Calu3 (cell line): ENCODE measurements at regions not wholly inside any gene's neighbourhood (a gene's known extent, or its start where the extent isn't known, plus 50 kb on each side); places are given as distances from the start of the nearest gene placed in this dataset.
"Not testable (repeated sequence)": the region's sequence is repeated elsewhere in the genome, so short reads cannot be mapped to it uniquely, and the experiment has no call there.

Experiments
- BruUV-seq: library from RNA; stranded (reverse); fragments of 400-500 nt; replicated peaks from 2 replicates; lab custom pipeline; 2021; lab: Mats Ljungman, UMichigan
- CTCF ChIA-PET: fragments of 300-600 bp; sonication (Branson Sonifier 250); formaldehyde crosslinking; loops from one replicate; lab custom pipeline; 2022; ENCODE audit warnings: antibody characterized with exemption; lab: Charles Lee
- DNase-seq: peaks from one replicate; pipeline ENCODE4 v3.0.0; 2022
- H3K27ac Mint-ChIP-seq: one replicate; pipeline ENCODE4 v1.8.0; 2022; ENCODE audit warnings: mixed read lengths; ENCODE audit not compliant: unreplicated experiment
- H3K27me3 Mint-ChIP-seq: one replicate; pipeline ENCODE4 v1.8.0; 2022; ENCODE audit warnings: mixed read lengths; ENCODE audit not compliant: unreplicated experiment
- H3K36me3 Mint-ChIP-seq: one replicate; pipeline ENCODE4 v1.8.0; 2022; ENCODE audit warnings: mild to moderate bottlenecking, moderate library complexity, mixed read lengths; ENCODE audit not compliant: insufficient read depth, unreplicated experiment
- H3K4me1 Mint-ChIP-seq: one replicate; pipeline ENCODE4 v1.8.0; 2022; ENCODE audit warnings: mild to moderate bottlenecking, low read depth, mixed read lengths; ENCODE audit not compliant: unreplicated experiment
- H3K4me3 Mint-ChIP-seq: one replicate; pipeline ENCODE4 v1.8.0; 2022; ENCODE audit warnings: mild to moderate bottlenecking, low read depth, moderate library complexity, mixed read lengths; ENCODE audit not compliant: unreplicated experiment
- H3K9me3 Mint-ChIP-seq: one replicate; pipeline ENCODE4 v1.8.0; 2022; ENCODE audit warnings: low read depth, mixed read lengths; ENCODE audit not compliant: unreplicated experiment
- intact Hi-C: fragments of 100-400 bp; cut with micrococcal nuclease; formaldehyde crosslinking; loops from one replicate; pipeline ENCODE4 v1.10.0; 2022; ENCODE audit not compliant: unreplicated experiment
- TF ChIP-seq, protein P1 (sequence below): fragments of 200-600 bp; IDR thresholded peaks from one replicate; pipeline ENCODE4 v1.8.0; 2022; ENCODE audit warnings: antibody characterized with exemption; ENCODE audit not compliant: unreplicated experiment

DNA sequence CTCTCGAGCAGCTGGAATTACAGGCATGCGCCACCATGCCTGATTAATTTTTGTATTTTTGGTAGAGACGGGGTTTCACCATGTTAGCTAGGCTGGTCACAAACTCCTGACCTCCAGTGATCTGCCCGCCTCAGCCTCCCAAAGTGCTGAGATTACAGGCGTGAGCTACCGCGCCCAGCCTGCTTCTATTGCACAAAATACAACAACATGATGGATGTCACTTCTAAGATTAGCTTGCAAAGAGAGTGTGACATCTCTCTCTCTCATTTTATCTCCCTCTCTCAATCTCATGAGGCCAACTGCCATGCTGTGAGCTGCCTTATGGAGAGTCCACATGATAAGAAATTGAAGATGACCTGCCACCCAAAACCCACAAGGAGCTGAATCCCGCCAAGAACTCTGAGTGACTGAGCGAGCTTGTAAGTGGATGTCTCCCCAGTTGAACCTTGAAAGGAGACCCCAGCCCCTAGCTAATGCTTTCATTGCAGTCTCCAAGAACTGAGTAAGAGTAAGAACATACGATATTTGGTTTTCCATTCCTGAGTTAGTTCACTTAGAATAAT, 458.5 kb downstream of the RBFOX1 start:
- CTCF ChIA-PET, result no interaction called here
- DNase-seq, result no peak
- no peaks in the 10 kb centered on the region for H3K36me3 Mint-ChIP-seq
- BruUV-seq, result no TSS peak
- H3K27ac Mint-ChIP-seq, result no peak overlapping the region
- H3K9me3 Mint-ChIP-seq, result peaks cover 8% of the 10 kb centered on the region
- intact Hi-C loops, result no loop called here
- H3K27me3 Mint-ChIP-seq, result no peaks in the 10 kb centered on the region
- no peaks in the 10 kb centered on the region for H3K4me1 Mint-ChIP-seq
- TF ChIP-seq, protein P1, sequence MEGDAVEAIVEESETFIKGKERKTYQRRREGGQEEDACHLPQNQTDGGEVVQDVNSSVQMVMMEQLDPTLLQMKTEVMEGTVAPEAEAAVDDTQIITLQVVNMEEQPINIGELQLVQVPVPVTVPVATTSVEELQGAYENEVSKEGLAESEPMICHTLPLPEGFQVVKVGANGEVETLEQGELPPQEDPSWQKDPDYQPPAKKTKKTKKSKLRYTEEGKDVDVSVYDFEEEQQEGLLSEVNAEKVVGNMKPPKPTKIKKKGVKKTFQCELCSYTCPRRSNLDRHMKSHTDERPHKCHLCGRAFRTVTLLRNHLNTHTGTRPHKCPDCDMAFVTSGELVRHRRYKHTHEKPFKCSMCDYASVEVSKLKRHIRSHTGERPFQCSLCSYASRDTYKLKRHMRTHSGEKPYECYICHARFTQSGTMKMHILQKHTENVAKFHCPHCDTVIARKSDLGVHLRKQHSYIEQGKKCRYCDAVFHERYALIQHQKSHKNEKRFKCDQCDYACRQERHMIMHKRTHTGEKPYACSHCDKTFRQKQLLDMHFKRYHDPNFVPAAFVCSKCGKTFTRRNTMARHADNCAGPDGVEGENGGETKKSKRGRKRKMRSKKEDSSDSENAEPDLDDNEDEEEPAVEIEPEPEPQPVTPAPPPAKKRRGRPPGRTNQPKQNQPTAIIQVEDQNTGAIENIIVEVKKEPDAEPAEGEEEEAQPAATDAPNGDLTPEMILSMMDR, result no peak
- H3K4me3 Mint-ChIP-seq, result no peak overlapping the region

DNA sequence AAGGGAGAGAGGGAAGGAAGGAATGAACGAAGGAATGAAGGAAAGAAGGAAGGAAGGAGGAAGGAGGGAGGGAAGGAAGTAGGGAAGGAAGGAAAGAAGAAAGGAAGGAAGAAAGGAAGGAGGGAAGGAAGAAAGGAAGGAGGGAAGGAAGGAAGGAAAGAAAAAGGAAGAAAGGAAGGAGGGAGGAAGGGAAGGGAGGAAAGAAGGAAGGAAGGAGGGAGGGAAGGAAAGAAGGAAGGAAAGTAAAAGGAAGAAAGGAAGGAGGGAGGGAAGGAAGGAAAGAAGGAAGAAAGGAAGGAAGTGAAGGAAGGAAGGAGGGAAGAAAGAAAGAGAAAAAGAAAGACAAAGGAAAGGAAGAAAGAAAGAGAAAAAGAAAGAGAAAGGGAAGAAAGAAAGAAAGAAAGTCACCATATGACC, 442.4 kb downstream of the RBFOX1 start:
- no peak overlapping the region for H3K4me3 Mint-ChIP-seq
- TF ChIP-seq, protein P1, result no peak
- intact Hi-C loops, result no loop called here
- no peaks in the 10 kb centered on the region for H3K27me3 Mint-ChIP-seq
- BruUV-seq, result no TSS peak
- H3K4me1 Mint-ChIP-seq, result no peaks in the 10 kb centered on the region
- no peaks in the 10 kb centered on the region for H3K36me3 Mint-ChIP-seq
- no peak overlapping the region for H3K27ac Mint-ChIP-seq
- no peak for DNase-seq
- peaks cover 29% of the 10 kb centered on the region for H3K9me3 Mint-ChIP-seq
- CTCF ChIA-PET, result no interaction called here

DNA sequence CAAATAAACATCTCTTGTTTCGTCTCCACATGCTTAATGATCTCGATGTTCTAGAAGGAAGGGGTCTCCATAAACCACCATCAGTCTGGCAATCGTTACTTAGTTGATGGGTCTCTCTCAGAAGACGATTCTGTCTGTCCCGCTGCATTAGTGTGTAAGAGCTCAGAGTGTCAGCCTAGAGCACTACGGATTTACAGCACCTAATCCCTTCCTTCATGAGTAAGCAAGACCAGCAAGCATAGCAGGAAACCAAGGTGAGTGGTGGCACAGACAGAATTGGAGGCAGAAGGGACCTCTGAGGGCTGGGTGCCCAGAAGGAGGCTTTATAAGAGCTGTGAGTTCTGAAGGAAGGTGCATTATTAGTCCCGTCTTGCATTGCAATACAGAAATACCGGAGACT, 440.1 kb downstream of the RBFOX1 start:
- Mint-ChIP-seq H3K9me3 (peaks cover 27% of the 10 kb centered on the region), H3K27me3 (no peaks in the 10 kb centered on the region), H3K27ac (no peak overlapping the region), H3K4me1 (no peaks in the 10 kb centered on the region), H3K4me3 (no peak overlapping the region), H3K36me3 (no peaks in the 10 kb centered on the region)
- no TSS peak for BruUV-seq
- intact Hi-C loops, result no loop called here
- TF ChIP-seq, protein P1, result no peak
- no peak for DNase-seq
- CTCF ChIA-PET, result no interaction called here

DNA sequence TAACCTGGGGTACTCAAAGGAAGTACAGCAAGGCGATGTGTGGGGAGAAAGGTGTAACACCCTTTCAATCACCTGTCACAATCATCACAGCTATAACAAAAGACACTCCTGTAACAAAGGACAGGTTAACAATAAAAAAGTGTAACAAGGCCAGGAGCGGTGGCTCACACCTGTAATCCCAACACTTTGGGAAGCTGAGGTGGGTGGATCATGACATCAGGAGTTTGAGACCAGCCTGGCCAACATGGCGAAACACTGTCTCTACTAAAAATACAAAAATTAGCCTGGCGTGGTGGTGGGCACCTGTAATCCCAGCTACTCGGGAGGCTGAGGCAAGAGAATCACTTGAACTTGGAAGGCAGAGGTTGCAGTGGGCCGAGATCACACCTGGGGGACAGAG, 436.4 kb downstream of the RBFOX1 start:
- peaks cover 16% of the 10 kb centered on the region for H3K9me3 Mint-ChIP-seq
- H3K27ac Mint-ChIP-seq, H3K36me3 Mint-ChIP-seq, DNase-seq, H3K4me1 Mint-ChIP-seq, CTCF ChIA-PET, H3K27me3 Mint-ChIP-seq, BruUV-seq, H3K4me3 Mint-ChIP-seq, intact Hi-C loops: not testable (repeated sequence)

DNA sequence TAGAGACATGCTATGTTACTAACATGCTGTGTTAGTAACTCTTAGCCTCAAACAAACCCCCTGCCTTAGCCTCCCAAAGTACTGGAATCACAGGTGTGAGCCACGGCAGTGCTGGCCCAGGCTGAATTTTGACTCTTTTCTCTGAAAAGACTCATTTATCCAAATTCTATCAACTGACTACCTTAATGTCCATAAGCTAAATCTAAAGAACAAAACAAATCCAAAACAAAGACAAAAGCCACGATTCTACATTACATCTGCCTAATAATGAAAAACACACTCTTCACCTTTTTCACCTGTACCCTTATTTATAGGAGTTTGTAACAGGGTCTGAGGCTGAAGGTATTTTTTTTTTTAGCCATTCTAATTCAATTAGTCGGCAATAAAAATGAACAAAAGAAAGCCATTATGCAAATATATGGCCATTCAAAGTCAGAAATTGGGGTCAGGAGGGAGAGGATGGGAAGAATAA, 432.5 kb downstream of the RBFOX1 start:
- CTCF ChIA-PET, result no interaction called here
- H3K36me3 Mint-ChIP-seq, result no peaks in the 10 kb centered on the region

More for the DNA sequence above, 432.5 kb downstream of the RBFOX1 start:
- no peak for DNase-seq
- BruUV-seq, result no TSS peak
- Mint-ChIP-seq H3K4me3 (no peak overlapping the region), H3K27ac (no peak overlapping the region), H3K27me3 (no peaks in the 10 kb centered on the region), H3K9me3 (peaks cover 16% of the 10 kb centered on the region), H3K4me1 (no peaks in the 10 kb centered on the region)
- TF ChIP-seq, protein P1, result no peak
- intact Hi-C loops, result no loop called here
